GM23338 (cell line): ENCODE measurements at regions not wholly inside any gene's neighbourhood (a gene's known extent, or its start where the extent isn't known, plus 50 kb on each side); places are given as distances from the start of the nearest gene placed in this dataset.

Experiments used
- ATAC-seq: fragments of 200-7000 bp; cut with Tn5 transposase; 3 replicates; pipeline ENCODE4 v1.9.1; 2020
- DNase-seq: peaks from one replicate; pipeline ENCODE4 v3.0.0-alpha.2; 2015; ENCODE audit warnings: low spot score
- H2AFZ ChIP-seq: fragments of 200-600 bp; sonication (generic); 2 replicates; pipeline ENCODE4 v1.8.0; 2016; ENCODE audit warnings: antibody characterized with exemption, mild to moderate bottlenecking, moderate library complexity
- H3F3A ChIP-seq: fragments of 200-600 bp; sonication (generic); replicated peaks from 2 replicates; pipeline ENCODE4 v1.8.0; 2017; ENCODE audit warnings: antibody characterized with exemption, mixed run types, low read depth
- H3K27ac ChIP-seq: fragments of 200-600 bp; sonication (generic); 2 replicates; pipeline ENCODE4 v1.6.1; 2016; ENCODE audit warnings: low read depth
- H3K27me3 ChIP-seq: fragments of 200-600 bp; sonication (generic); 2 replicates; pipeline ENCODE4 v1.8.0; 2016; ENCODE audit warnings: mild to moderate bottlenecking, mixed run types, moderate library complexity; ENCODE audit not compliant: insufficient read depth
- H3K36me3 ChIP-seq: fragments of 200-600 bp; sonication (generic); 2 replicates; pipeline ENCODE4 v1.8.0; 2016; ENCODE audit warnings: mild to moderate bottlenecking; ENCODE audit not compliant: insufficient read depth
- H3K4me1 ChIP-seq: fragments of 200-600 bp; sonication (generic); 2 replicates; pipeline ENCODE4 v1.8.0; 2016; ENCODE audit warnings: mild to moderate bottlenecking, moderate library complexity; ENCODE audit not compliant: insufficient read depth
- H3K4me2 ChIP-seq: fragments of 200-600 bp; sonication (generic); 2 replicates; pipeline ENCODE4 v1.7.1; 2017; ENCODE audit warnings: mixed run types
- H3K4me3 ChIP-seq: fragments of 200-600 bp; sonication (generic); 2 replicates; pipeline ENCODE4 v1.6.1; 2016; ENCODE audit warnings: mixed run types
- H3K79me2 ChIP-seq: fragments of 200-600 bp; sonication (generic); replicated peaks from 2 replicates; pipeline ENCODE4 v1.8.0; 2017; ENCODE audit warnings: mild to moderate bottlenecking; ENCODE audit not compliant: insufficient read depth
- H3K9me2 ChIP-seq: fragments of 200-600 bp; sonication (generic); 2 replicates; pipeline ENCODE4 v1.8.0; 2017; ENCODE audit not compliant: insufficient read depth
- H4K20me1 ChIP-seq: fragments of 200-600 bp; sonication (generic); replicated peaks from 2 replicates; pipeline ENCODE4 v1.8.0; 2017; ENCODE audit warnings: mild to moderate bottlenecking; ENCODE audit not compliant: insufficient read depth
- H3K27ac Mint-ChIP-seq: 2 replicates; pipeline ENCODE4 v1.8.0; 2020; ENCODE audit warnings: inconsistent platforms, mild to moderate bottlenecking, moderate library complexity, mixed read lengths
- H3K27me3 Mint-ChIP-seq: 3 replicates; pipeline ENCODE4 v1.8.0; 2022; ENCODE audit warnings: low read depth, mild to moderate bottlenecking, moderate library complexity, mixed read lengths, inconsistent platforms; ENCODE audit not compliant: insufficient read depth, poor library complexity
- H3K36me3 Mint-ChIP-seq: 3 replicates; pipeline ENCODE4 v1.8.0; 2021; ENCODE audit warnings: low read depth, mild to moderate bottlenecking, inconsistent platforms, moderate library complexity, mixed read lengths
- H3K4me1 Mint-ChIP-seq: 3 replicates; pipeline ENCODE4 v1.8.0; 2020; ENCODE audit warnings: mild to moderate bottlenecking, inconsistent platforms, mixed read lengths
- H3K4me3 Mint-ChIP-seq: 3 replicates; pipeline ENCODE4 v1.8.0; 2021; ENCODE audit warnings: moderate library complexity, mild to moderate bottlenecking, inconsistent platforms, mixed read lengths
- H3K9me3 Mint-ChIP-seq: 3 replicates; pipeline ENCODE4 v1.8.0; 2020; ENCODE audit warnings: moderate library complexity, mild to moderate bottlenecking, inconsistent platforms, mixed read lengths
- CREB1 ChIP-seq: fragments of 250-450 bp; sonication (Bioruptor Pico); IDR thresholded peaks from 2 replicates; pipeline ENCODE4 v1.5.0; 2020; ENCODE audit warnings: low read depth, mild to moderate bottlenecking, moderate library complexity
- CTCF ChIP-seq, 2 experiments: fragments of 200-600 bp in 1 of 2; sonication (generic) in 1 of 2; conservative IDR thresholded peaks; 2 replicates each; pipeline versions ENCODE4 v1.5.1 to v1.6.1; 2016 to 2017; ENCODE audit warnings: antibody characterized with exemption in 2 of 2, low read depth in 2 of 2, mild to moderate bottlenecking in 2 of 2, moderate library complexity in 1 of 2
- ETS1 ChIP-seq: IDR thresholded peaks from 2 replicates; pipeline ENCODE4 v1.6.1; 2016; ENCODE audit warnings: antibody characterized with exemption
- EZH2 ChIP-seq: fragments of 200-600 bp; sonication (generic); IDR thresholded peaks from one replicate; pipeline ENCODE4 v1.8.0; 2017; ENCODE audit warnings: antibody characterized with exemption, mild to moderate bottlenecking, low read depth; ENCODE audit not compliant: unreplicated experiment
- EZH2phosphoT487 ChIP-seq: fragments of 200-600 bp; sonication (generic); IDR thresholded peaks from one replicate; pipeline ENCODE4 v1.8.1; 2018; ENCODE audit warnings: antibody characterized with exemption; ENCODE audit not compliant: unreplicated experiment
- JUNB ChIP-seq: IDR thresholded peaks from one replicate; pipeline ENCODE4 v1.6.1; 2016; ENCODE audit warnings: antibody characterized with exemption; ENCODE audit not compliant: unreplicated experiment
- NANOG ChIP-seq: IDR thresholded peaks from 2 replicates; pipeline ENCODE4 v1.6.1; 2016; ENCODE audit warnings: antibody characterized with exemption, borderline replicate concordance
- POLR2AphosphoS5 ChIP-seq: IDR thresholded peaks from 2 replicates; pipeline ENCODE4 v1.6.1; 2016; ENCODE audit warnings: antibody characterized with exemption, low read depth
- REST ChIP-seq: IDR thresholded peaks from one replicate; pipeline ENCODE4 v1.6.1; 2018; ENCODE audit warnings: antibody characterized with exemption; ENCODE audit not compliant: unreplicated experiment
- STAT1 ChIP-seq: IDR thresholded peaks from one replicate; pipeline ENCODE4 v1.6.1; 2016; ENCODE audit warnings: antibody characterized with exemption; ENCODE audit not compliant: unreplicated experiment
- ZNF114 ChIP-seq: fragments of 250-450 bp; sonication (Bioruptor Pico); IDR thresholded peaks from 2 replicates; pipeline ENCODE4 v1.5.0; 2020; ENCODE audit warnings: mild to moderate bottlenecking, moderate library complexity
- ZNF331 ChIP-seq: fragments of 250-450 bp; sonication (Bioruptor Pico); IDR thresholded peaks from 2 replicates; pipeline ENCODE4 v1.5.0; 2020; ENCODE audit warnings: low read depth, mild to moderate bottlenecking, moderate library complexity
- ZNF462 ChIP-seq: fragments of 250-450 bp; sonication (Bioruptor Pico); IDR thresholded peaks from 2 replicates; pipeline ENCODE4 v1.5.0; 2020; ENCODE audit warnings: mild to moderate bottlenecking, moderate library complexity

GRCh38 chr19:28386470-28386869 lies 826.5 kb downstream of the UQCRFS1 start:
- H3K4me1 Mint-ChIP-seq, result no peaks in the 10 kb centered on the region
- ATAC-seq (no peak), DNase-seq (no peak)

More at GRCh38 chr19:28386470-28386869, 826.5 kb downstream of the UQCRFS1 start:
- no peak overlapping the region for H2AFZ ChIP-seq
- no peaks in the 10 kb centered on the region for H3F3A ChIP-seq
- H3K4me2 ChIP-seq, result no peak overlapping the region
- H3K27ac Mint-ChIP-seq, result no peak overlapping the region
- TF ChIP-seq CREB1 (CRISPR knock-in tag) (no peak), POLR2AphosphoS5 (no peak), EZH2phosphoT487 (no peak), EZH2 (no peak), NANOG (no peak), JUNB (no peak), CTCF (conservative IDR thresholded peaks at IDR 0.05; ENCODE audit: low read depth in 2 of 2) (no peak), STAT1 (no peak), ZNF462 (CRISPR knock-in tag) (no peak), ZNF331 (CRISPR knock-in tag) (no peak), REST (no peak), ETS1 (no peak), ZNF114 (CRISPR knock-in tag) (no peak)
- H3K27me3 ChIP-seq, result no peaks in the 10 kb centered on the region
- no peak overlapping the region for H3K4me3 ChIP-seq
- H3K36me3 Mint-ChIP-seq, result no peaks in the 10 kb centered on the region
- no peak overlapping the region for H3K27ac ChIP-seq
- H3K4me1 ChIP-seq, result 0 out of 2 replicates have a peak, but pooled peaks cover under 1% of the 10 kb centered on the region
- H3K27me3 Mint-ChIP-seq, result peaks cover 5% of the 10 kb centered on the region
- peaks cover 4% of the 10 kb centered on the region; the same call in 1 of the 3 replicates for H3K9me3 Mint-ChIP-seq
- no peaks in the 10 kb centered on the region for H3K36me3 ChIP-seq
- peaks cover 5% of the 10 kb centered on the region; the same call in 1 of the 2 replicates for H3K9me2 ChIP-seq
- H4K20me1 ChIP-seq, result no peaks in the 10 kb centered on the region
- no peaks in the 10 kb centered on the region for H3K79me2 ChIP-seq
- H3K4me3 Mint-ChIP-seq, result no peak overlapping the region
